Retinal pigment epithelial cell (primary cell): ENCODE measurements at regions not wholly inside any gene's neighbourhood (a gene's known extent, or its start where the extent isn't known, plus 50 kb on each side); places are given as distances from the start of the nearest gene placed in this dataset.

ENCODE experiments used
- DNase-seq: peaks from one replicate; pipeline ENCODE4 v3.0.0-alpha.2; 2010; ENCODE audit warnings: low read depth
- H3K4me3 ChIP-seq: 2 replicates; pipeline ENCODE4 v1.5.1; 2011; ENCODE audit warnings: mild to moderate bottlenecking, low read length, control low read depth, moderate library complexity
- TF ChIP-seq, protein P1 (sequence below): conservative IDR thresholded peaks from 2 replicates; pipeline ENCODE4 v1.5.1; 2011; ENCODE audit warnings: low read depth, low read length, control low read depth, inconsistent platforms

- H3K4me3 ChIP-seq: no peak overlapping the region
- DNase-seq: no peak
These were observed 311.6 kb upstream of the ECI2 start for GRCh38 chr6:4446982-4447381.

DNA sequence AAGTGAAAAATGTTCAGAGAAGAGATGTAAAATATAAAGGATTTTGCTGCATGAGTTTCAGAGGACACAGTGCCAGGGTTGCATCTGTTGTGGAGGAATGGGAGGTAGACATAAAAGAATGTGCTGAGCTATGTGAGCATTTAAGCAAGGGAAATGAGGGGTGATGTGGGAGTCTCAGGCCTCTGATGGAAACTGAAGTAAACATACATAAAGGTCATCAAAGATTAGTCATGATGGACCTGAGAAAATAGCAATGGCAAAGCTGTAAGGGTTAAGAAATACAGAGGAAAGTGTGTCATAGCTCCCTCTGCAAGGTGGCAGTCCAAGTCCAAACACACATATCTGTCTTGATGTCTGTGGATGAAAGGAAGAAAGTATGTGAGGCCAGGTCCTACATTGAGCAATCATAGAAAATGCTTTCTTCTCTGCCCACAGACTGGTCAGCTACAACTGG is 306.6 kb upstream of the ECI2 start:
- TF ChIP-seq, protein P1, sequence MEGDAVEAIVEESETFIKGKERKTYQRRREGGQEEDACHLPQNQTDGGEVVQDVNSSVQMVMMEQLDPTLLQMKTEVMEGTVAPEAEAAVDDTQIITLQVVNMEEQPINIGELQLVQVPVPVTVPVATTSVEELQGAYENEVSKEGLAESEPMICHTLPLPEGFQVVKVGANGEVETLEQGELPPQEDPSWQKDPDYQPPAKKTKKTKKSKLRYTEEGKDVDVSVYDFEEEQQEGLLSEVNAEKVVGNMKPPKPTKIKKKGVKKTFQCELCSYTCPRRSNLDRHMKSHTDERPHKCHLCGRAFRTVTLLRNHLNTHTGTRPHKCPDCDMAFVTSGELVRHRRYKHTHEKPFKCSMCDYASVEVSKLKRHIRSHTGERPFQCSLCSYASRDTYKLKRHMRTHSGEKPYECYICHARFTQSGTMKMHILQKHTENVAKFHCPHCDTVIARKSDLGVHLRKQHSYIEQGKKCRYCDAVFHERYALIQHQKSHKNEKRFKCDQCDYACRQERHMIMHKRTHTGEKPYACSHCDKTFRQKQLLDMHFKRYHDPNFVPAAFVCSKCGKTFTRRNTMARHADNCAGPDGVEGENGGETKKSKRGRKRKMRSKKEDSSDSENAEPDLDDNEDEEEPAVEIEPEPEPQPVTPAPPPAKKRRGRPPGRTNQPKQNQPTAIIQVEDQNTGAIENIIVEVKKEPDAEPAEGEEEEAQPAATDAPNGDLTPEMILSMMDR: peak; percentile 2
- peak; percentile 60 for DNase-seq
- no peak overlapping the region for H3K4me3 ChIP-seq

More at GRCh38 chr6:4446982-4447381, 311.6 kb upstream of the ECI2 start:
- TF ChIP-seq, protein P1: no peak

- no peak for DNase-seq
- TF ChIP-seq, protein P1: no peak
- H3K4me3 ChIP-seq: no peak overlapping the region
These were observed 303.8 kb upstream of the ECI2 start for GRCh38 chr6:4439159-4439558.

DNA sequence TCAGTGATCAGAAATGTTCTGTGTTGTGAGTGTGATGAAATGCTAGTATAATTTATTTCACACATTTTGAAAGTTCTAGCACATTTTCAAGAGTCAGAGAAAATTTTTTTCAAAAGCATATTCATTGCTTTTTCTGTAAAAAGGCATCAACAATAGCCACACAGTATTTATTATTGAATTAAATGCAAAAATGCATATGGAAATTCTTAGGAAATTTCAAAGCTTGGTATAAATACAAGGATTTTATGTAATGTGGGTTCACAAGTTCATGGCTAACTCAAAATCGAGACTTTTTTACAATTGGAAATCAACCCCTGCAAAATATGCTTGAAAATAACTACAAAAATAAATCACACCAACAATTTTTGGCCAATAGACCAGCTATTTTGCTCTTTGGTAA is 302.0 kb upstream of the ECI2 start:
- TF ChIP-seq, protein P1: no peak
- H3K4me3 ChIP-seq: no peak overlapping the region
- DNase-seq: no peak

DNA sequence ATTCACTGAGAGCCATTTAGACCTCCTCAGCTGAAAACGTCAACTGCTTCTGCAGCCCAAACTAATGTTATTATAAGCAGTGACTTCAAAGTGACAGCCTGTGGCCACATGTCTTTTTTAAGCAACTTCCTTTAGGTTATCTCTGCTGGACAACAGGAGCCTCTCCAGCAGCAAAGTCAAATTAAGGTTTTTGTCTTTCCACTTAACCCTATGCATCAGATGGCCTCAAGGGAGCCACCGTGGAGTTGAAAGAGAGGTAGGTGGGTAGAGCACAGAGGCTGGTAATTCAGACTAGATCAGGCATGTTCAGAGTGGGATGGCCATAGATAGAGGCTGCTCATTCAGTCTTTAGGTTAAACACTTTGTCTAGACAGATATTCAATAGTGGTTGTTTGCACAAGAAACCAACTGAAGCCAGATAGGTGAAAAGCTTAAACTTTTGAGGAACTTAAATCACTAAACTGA is 300.6 kb upstream of the ECI2 start:
- TF ChIP-seq, protein P1: no peak
- no peak for DNase-seq
- H3K4me3 ChIP-seq: no peak overlapping the region

DNA sequence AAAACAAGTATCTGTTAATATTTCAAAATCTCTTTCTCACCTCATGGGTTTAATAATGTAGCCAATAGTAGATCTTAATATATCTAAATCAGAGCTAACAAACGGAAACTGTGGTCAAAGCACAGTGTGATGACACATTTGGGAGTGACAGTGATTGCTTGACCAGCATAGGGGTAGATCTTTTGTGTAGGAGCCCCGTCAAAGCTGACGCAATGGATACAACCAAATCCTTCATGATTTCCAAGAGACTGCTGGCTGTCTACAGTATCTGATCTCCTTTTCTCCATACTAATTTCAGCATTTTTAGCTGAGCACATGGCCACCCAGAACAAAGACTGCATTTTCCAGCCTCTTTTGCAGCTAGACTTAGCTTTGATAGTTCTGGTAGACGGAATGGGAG is 299.3 kb upstream of the ECI2 start:
- TF ChIP-seq, protein P1: no peak
- no peak for DNase-seq
- H3K4me3 ChIP-seq: no peak overlapping the region

DNA sequence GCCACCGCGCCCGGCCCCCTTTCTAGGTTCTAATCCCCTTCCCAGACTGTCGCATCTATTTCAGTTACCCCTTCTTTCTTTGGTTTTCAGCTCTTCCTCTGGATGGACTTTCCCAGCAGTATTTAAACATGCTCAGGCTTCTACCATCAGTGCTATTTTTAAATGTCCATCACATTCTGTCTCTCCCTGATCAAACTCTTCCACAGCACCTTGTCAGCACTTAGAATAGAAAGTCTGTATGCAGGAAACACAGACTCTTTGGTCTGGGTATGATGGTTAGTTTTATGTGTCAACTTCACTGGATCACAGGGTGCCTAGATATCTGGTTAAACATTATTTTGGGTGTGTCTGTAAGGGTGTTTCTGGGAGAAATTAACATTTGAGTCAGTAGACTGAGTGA is 297.8 kb upstream of the ECI2 start:
- DNase-seq: no peak
- TF ChIP-seq, protein P1: no peak
- no peak overlapping the region for H3K4me3 ChIP-seq
